Cardiac fibroblast (primary cell): ENCODE measurements at regions not wholly inside any gene's neighbourhood (a gene's known extent, or its start where the extent isn't known, plus 50 kb on each side); places are given as distances from the start of the nearest gene placed in this dataset.

Experiments used
- DNase-seq, 2 donors: peaks; one replicate each; pipeline versions ENCODE4 v3.0.0 to v3.0.0-alpha.2; 2010; ENCODE audit warnings: low read depth in 2 of 2
- H3K4me3 ChIP-seq, 2 donors: replicated peaks in 1 of 2; 1 replicate in 1 of 2; 2 replicates in 1 of 2; pipeline ENCODE4 v1.5.1; 2011; ENCODE audit warnings: low read depth in 2 of 2, low read length in 2 of 2, mild to moderate bottlenecking in 2 of 2, moderate library complexity in 1 of 2
- TF ChIP-seq, protein P1 (sequence below): IDR thresholded peaks from one replicate; pipeline ENCODE4 v1.5.1; 2011; ENCODE audit warnings: low read depth, mild to moderate bottlenecking, low read length, inconsistent platforms

GRCh38 chr13:89150362-89150761, 1479.2 kb downstream of the SLITRK5 start:
- TF ChIP-seq, protein P1, sequence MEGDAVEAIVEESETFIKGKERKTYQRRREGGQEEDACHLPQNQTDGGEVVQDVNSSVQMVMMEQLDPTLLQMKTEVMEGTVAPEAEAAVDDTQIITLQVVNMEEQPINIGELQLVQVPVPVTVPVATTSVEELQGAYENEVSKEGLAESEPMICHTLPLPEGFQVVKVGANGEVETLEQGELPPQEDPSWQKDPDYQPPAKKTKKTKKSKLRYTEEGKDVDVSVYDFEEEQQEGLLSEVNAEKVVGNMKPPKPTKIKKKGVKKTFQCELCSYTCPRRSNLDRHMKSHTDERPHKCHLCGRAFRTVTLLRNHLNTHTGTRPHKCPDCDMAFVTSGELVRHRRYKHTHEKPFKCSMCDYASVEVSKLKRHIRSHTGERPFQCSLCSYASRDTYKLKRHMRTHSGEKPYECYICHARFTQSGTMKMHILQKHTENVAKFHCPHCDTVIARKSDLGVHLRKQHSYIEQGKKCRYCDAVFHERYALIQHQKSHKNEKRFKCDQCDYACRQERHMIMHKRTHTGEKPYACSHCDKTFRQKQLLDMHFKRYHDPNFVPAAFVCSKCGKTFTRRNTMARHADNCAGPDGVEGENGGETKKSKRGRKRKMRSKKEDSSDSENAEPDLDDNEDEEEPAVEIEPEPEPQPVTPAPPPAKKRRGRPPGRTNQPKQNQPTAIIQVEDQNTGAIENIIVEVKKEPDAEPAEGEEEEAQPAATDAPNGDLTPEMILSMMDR: no peak
- DNase-seq: peak in 1 of 2 donors; percentile 46
- H3K4me3 ChIP-seq: no peak overlapping the region

- TF ChIP-seq, protein P1: no peak
- DNase-seq: no peak
- no peak overlapping the region for H3K4me3 ChIP-seq
Measured at GRCh38 chr13:89153941-89154340, 1482.8 kb downstream of the SLITRK5 start.

DNA sequence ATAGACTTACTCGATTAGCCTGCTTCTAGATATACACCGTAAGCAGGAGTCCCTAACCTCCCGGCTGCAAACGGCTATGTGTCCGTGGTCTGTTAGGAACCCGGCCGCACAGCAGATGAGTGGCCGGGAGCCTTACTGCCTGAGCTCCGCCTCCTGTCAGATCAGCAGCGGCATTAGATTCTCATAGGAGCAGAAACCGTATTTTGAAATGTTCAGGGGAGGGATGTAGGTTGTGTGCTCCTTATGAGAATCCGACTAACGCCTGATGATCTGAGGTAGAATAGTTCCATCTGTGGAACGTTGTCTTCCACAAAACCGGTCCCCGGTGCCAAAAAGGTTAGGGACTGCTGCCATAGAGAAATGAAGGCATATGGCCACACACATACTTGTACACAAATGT, 1491.9 kb downstream of the SLITRK5 start:
- DNase-seq: no peak
- no peak overlapping the region for H3K4me3 ChIP-seq
- TF ChIP-seq, protein P1: no peak

- TF ChIP-seq, protein P1: no peak
- H3K4me3 ChIP-seq: no peak overlapping the region
- no peak for DNase-seq
Measured at GRCh38 chr13:89165685-89166084, 1494.5 kb downstream of the SLITRK5 start.

DNA sequence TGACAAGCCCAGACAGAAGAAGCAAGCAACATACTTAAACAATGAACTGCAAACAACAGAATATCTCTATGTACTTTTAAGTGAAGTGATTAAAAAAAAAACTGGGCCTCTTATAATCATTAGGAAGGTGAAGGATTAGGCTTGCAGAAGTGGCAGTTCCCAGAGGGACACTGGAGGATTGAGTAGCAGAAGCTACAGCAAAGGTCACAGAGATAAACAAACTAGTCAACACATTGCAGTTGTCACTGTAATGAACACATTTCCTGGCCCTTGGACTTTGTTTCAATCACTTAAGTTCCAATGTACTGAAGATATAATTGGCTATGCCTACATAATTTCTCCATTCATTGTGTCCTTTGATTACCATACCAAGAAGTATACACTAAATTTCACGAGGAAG, 1498.8 kb downstream of the SLITRK5 start:
- TF ChIP-seq, protein P1: no peak
- no peak for DNase-seq
- no peak overlapping the region for H3K4me3 ChIP-seq

- H3K4me3 ChIP-seq: no peak overlapping the region
- DNase-seq: no peak
- TF ChIP-seq, protein P1: no peak
Measured at GRCh38 chr13:89181041-89181440, 1509.9 kb downstream of the SLITRK5 start.

DNA sequence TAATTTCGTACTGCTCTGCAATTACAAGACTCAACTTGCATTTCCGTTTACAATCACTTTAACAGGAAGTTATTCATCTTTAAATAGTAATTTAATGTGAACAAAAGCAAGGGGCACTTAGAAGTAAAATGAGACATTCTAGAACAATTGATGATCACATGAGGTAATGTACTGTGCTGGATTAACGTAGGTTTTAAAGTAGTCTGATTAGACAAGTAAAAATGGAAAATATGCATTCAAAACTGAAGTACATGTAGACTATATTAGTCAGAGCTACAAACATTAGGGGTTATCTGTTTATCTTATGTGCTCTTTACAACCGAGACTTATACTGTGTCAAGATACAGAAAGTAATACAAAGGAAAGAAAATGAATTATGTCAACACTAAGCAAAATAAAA, 1528.0 kb downstream of the SLITRK5 start:
- no peak overlapping the region for H3K4me3 ChIP-seq
- TF ChIP-seq, protein P1: no peak
- no peak for DNase-seq
